ENCODE measurements at regions not wholly inside any gene's neighbourhood (a gene's known extent, or its start where the extent isn't known, plus 50 kb on each side); places are given as distances from the start of the nearest gene placed in this dataset.
"Not testable (repeated sequence)": the region's sequence is repeated elsewhere in the genome, so short reads cannot be mapped to it uniquely, and the experiment has no call there.

DNA sequence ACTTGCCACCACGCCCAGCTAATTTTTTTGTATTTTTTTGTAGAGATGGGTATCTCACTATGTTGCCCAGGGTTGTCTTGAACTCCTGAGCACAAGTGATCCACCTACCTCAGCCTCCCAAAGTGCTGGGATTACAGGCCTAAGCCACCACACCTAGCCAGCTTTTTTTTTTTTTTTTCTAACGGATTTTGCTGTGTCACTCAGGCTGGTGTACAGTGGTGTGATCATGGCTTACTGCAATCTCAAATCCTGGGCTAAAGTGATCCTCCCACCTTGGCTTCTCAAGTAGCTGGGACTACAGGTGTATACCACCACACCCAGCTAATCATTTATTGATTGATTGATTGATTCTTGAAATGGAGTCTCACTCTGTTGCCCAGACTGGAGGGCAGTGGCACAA lies 106.0 kb upstream of the TRIM24 start:
- H3K4me3 ChIP-seq (ENCODE audit: low read depth, low read length) = no peak overlapping the region
- no peak for DNase-seq (ENCODE audit: low read depth)
- TF ChIP-seq, protein P1, sequence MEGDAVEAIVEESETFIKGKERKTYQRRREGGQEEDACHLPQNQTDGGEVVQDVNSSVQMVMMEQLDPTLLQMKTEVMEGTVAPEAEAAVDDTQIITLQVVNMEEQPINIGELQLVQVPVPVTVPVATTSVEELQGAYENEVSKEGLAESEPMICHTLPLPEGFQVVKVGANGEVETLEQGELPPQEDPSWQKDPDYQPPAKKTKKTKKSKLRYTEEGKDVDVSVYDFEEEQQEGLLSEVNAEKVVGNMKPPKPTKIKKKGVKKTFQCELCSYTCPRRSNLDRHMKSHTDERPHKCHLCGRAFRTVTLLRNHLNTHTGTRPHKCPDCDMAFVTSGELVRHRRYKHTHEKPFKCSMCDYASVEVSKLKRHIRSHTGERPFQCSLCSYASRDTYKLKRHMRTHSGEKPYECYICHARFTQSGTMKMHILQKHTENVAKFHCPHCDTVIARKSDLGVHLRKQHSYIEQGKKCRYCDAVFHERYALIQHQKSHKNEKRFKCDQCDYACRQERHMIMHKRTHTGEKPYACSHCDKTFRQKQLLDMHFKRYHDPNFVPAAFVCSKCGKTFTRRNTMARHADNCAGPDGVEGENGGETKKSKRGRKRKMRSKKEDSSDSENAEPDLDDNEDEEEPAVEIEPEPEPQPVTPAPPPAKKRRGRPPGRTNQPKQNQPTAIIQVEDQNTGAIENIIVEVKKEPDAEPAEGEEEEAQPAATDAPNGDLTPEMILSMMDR (IDR thresholded peaks at IDR 0.05; ENCODE audit: insufficient read depth, low read length) = no peak

DNA sequence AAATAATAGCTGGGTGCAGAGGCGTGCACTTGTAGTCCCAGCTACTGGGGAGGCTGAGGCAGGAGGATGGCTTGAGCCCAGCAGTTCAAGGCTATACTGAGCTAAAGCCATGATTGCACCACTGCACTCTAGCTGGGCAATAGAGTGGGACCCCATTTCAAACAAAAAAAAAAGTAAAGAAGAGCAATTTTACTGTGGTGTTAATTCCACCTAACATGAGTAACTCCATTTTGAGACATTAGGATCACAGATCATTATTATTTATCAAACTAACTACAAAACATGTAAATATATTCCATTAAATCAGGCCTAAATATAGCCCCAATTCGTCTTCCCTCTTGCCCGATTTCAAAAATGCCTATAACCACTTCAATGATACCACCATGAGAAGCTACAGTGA lies 104.8 kb upstream of the TRIM24 start:
- TF ChIP-seq, protein P1 (IDR thresholded peaks at IDR 0.05; ENCODE audit: insufficient read depth, low read length) = no peak
- DNase-seq (ENCODE audit: low read depth) = no peak
- H3K4me3 ChIP-seq (ENCODE audit: low read depth, low read length) = no peak overlapping the region

- H3K4me3 ChIP-seq (ENCODE audit: low read depth, low read length) = no peak overlapping the region
- TF ChIP-seq, protein P1 (IDR thresholded peaks at IDR 0.05; ENCODE audit: insufficient read depth, low read length) = no peak
- no peak for DNase-seq (ENCODE audit: low read depth)
Observed at GRCh38 chr7:138358850-138359341, 101.2 kb upstream of the TRIM24 start.

DNA sequence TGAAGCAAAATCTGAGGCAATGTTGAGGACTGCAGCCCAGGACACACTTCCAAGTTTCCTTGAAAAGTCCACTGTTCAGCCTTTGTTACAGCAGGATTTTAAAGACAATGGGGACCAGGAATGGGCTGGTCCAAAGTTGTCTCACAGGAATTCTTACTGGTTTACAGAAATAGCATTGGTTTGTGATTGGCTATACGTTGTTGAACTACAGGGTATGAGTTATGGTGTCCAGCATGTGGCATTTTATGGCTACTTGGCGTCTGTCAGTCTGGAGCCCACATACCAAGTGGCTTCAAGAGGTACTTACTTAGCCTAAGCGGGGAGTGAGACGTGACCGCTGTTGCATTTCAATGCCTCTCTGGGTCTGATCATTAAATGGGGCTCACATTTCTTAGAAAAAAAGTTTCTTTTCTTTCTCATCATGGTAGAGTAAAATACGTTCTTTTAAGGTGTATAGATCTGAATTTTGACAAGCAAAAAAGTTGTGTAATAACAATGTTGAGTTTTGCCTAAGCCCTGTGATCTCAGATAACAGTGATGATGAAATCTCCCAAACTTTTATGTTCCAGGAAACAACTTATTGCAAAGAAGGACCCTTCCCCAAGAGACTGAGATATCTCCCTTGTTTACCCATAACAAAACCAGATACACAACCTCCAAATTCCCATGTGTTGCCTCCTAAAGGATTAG lies 100.0 kb upstream of the TRIM24 start:
- TF ChIP-seq, protein P1 (IDR thresholded peaks at IDR 0.05; ENCODE audit: insufficient read depth, low read length) = no peak
- no peak overlapping the region for H3K4me3 ChIP-seq (ENCODE audit: low read depth, low read length)
- no peak for DNase-seq (ENCODE audit: low read depth)

DNA sequence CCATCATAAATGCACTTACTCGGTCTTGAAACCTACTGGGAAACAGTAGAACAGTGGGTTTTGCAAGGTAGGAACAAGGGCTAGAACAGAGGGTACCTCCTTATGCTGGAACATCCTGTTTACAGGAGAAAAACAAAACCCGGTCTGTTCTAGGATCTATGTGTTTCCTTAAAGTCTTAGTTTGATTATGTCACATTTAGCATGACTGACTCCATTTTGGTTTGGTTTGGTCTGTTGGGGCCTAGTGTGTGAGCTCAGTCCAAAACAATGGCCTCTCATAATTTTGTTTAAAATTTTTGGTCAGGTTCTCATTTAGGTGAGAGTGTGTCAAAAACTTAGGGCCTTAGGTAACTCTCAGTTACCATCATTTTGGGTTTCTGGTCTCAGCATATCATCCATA lies 96.3 kb upstream of the TRIM24 start:
- H3K4me3 ChIP-seq (ENCODE audit: low read depth, low read length) = no peak overlapping the region
- TF ChIP-seq, protein P1 (IDR thresholded peaks at IDR 0.05; ENCODE audit: insufficient read depth, low read length) = no peak
- DNase-seq (ENCODE audit: low read depth) = no peak

- H3K4me3 ChIP-seq (ENCODE audit: low read depth, low read length); DNase-seq (ENCODE audit: low read depth): not testable (repeated sequence)
Observed at GRCh38 chr7:138366137-138366536, 93.9 kb upstream of the TRIM24 start.

DNA sequence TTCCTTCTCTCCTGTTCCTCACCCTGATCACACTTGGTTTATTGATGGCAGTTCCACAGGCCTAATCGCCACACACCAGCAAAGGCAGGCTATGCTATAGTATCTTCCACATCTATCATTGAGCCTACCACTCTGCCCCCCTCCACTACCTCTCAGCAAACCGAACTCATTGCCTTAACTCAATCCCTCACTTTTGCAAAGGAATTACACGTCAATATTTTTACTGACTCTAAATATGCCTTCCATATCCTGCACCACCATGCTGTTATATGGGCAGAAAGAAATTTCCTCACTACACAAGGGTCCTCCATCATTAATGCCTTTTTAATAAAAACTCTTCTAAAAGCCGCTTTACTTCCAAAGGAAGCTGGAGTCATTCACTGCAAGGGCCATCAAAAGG lies 93.4 kb upstream of the TRIM24 start:
- not testable (repeated sequence) for H3K4me3 ChIP-seq (ENCODE audit: low read depth, low read length); DNase-seq (ENCODE audit: low read depth)

DNA sequence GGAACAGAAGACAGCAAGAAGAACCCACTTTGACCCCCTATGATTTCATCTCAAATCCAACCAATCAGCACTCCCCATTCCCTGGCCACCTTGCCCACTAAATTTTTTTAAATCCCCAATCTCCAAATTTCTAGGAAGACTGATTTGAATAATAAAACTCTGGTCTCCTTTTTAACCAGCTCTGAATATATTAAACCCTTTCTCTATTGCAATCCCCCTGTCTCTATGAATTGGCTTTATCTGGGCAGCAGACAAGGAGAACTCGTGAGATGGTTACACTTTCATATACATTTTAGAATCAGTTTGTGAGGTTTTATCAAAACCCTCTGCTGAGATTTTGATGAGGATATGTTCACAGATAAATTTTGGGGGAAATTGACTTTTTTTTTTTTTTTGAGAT lies 90.3 kb upstream of the TRIM24 start:
- H3K4me3 ChIP-seq (ENCODE audit: low read depth, low read length) = no peak overlapping the region
- DNase-seq (ENCODE audit: low read depth) = no peak
- TF ChIP-seq, protein P1 (IDR thresholded peaks at IDR 0.05; ENCODE audit: insufficient read depth, low read length) = no peak
